Effector memory CD4-positive, alpha-beta T cell (primary cell): ENCODE measurements at regions not wholly inside any gene's neighbourhood (a gene's known extent, or its start where the extent isn't known, plus 50 kb on each side); places are given as distances from the start of the nearest gene placed in this dataset.

Experiments used
- DNase-seq, 3 donors: peaks; one replicate each; pipeline ENCODE4 v3.0.0-alpha.2; 2020
- H3K27ac ChIP-seq: 2 replicates; pipeline ENCODE4 v1.7.0; 2013; ENCODE audit warnings: mild to moderate bottlenecking, low read length, moderate library complexity; ENCODE audit not compliant: insufficient read depth, poor library complexity, severe bottlenecking
- H3K27me3 ChIP-seq: replicated peaks from 2 replicates; pipeline ENCODE4 v1.7.0; 2013; ENCODE audit warnings: mild to moderate bottlenecking, low read length; ENCODE audit not compliant: insufficient read depth, control insufficient read depth, poor library complexity, severe bottlenecking
- H3K36me3 ChIP-seq: 2 replicates; pipeline ENCODE4 v1.7.0; 2013; ENCODE audit warnings: mild to moderate bottlenecking, low read length, moderate library complexity; ENCODE audit not compliant: control insufficient read depth, insufficient read depth
- H3K4me1 ChIP-seq: 2 replicates; pipeline ENCODE4 v1.7.0; 2013; ENCODE audit warnings: low read length, mild to moderate bottlenecking; ENCODE audit not compliant: control insufficient read depth, insufficient read depth, poor library complexity, severe bottlenecking
- H3K4me3 ChIP-seq: 2 replicates; pipeline ENCODE4 v1.7.0; 2013; ENCODE audit warnings: low read length, low read depth, mild to moderate bottlenecking; ENCODE audit not compliant: insufficient read depth, poor library complexity, severe bottlenecking
- H3K9me3 ChIP-seq: 2 replicates; pipeline ENCODE4 v1.7.0; 2013; ENCODE audit warnings: mild to moderate bottlenecking, low read length, moderate library complexity; ENCODE audit not compliant: control insufficient read depth

- Histone ChIP-seq H3K4me1 (no peaks in the 10 kb centered on the region), H3K27ac (no peak overlapping the region), H3K9me3 (no peaks in the 10 kb centered on the region), H3K27me3 (no peaks in the 10 kb centered on the region), H3K36me3 (no peaks in the 10 kb centered on the region), H3K4me3 (no peak overlapping the region)
- no peak for DNase-seq
Observed at GRCh38 chr5:100479079-100479688, 56.0 kb upstream of the FAM174A start.

- Histone ChIP-seq H3K4me1 (no peaks in the 10 kb centered on the region), H3K4me3 (no peak overlapping the region), H3K36me3 (no peaks in the 10 kb centered on the region), H3K9me3 (no peaks in the 10 kb centered on the region), H3K27me3 (no peaks in the 10 kb centered on the region), H3K27ac (no peak overlapping the region)
- no peak for DNase-seq
Observed at GRCh38 chr5:100472091-100472490, 63.1 kb upstream of the FAM174A start.

- DNase-seq = no peak
- H3K36me3 ChIP-seq = no peaks in the 10 kb centered on the region
- H3K4me1 ChIP-seq = no peaks in the 10 kb centered on the region
- no peak overlapping the region for H3K27ac ChIP-seq
- H3K27me3 ChIP-seq = no peaks in the 10 kb centered on the region
- no peaks in the 10 kb centered on the region for H3K9me3 ChIP-seq
- no peak overlapping the region for H3K4me3 ChIP-seq
Observed at GRCh38 chr5:100469767-100470166, 65.4 kb upstream of the FAM174A start.

GRCh38 chr5:100464418-100464817 is 70.8 kb upstream of the FAM174A start:
- Histone ChIP-seq H3K4me1 (no peaks in the 10 kb centered on the region), H3K4me3 (no peak overlapping the region), H3K36me3 (no peaks in the 10 kb centered on the region), H3K9me3 (no peaks in the 10 kb centered on the region), H3K27me3 (no peaks in the 10 kb centered on the region), H3K27ac (no peak overlapping the region)
- no peak for DNase-seq

GRCh38 chr5:100456615-100457014 is 78.6 kb upstream of the FAM174A start:
- DNase-seq = no peak
- Histone ChIP-seq H3K4me1 (no peaks in the 10 kb centered on the region), H3K27me3 (peaks cover 3% of the 10 kb centered on the region), H3K27ac (no peak overlapping the region), H3K9me3 (no peaks in the 10 kb centered on the region), H3K4me3 (no peak overlapping the region), H3K36me3 (no peaks in the 10 kb centered on the region)

GRCh38 chr5:100452126-100452525 is 83.0 kb upstream of the FAM174A start:
- Histone ChIP-seq H3K9me3 (no peaks in the 10 kb centered on the region), H3K27ac (no peak overlapping the region), H3K36me3 (no peaks in the 10 kb centered on the region), H3K4me3 (no peak overlapping the region), H3K27me3 (peaks cover 3% of the 10 kb centered on the region), H3K4me1 (no peaks in the 10 kb centered on the region)
- no peak for DNase-seq

GRCh38 chr5:100448111-100448528 is 87.1 kb upstream of the FAM174A start:
- Histone ChIP-seq H3K27ac (no peak overlapping the region), H3K36me3 (no peaks in the 10 kb centered on the region), H3K27me3 (peaks cover under 1% of the 10 kb centered on the region), H3K9me3 (no peaks in the 10 kb centered on the region), H3K4me3 (no peak overlapping the region), H3K4me1 (no peaks in the 10 kb centered on the region)
- DNase-seq = no peak

- Histone ChIP-seq H3K9me3 (no peaks in the 10 kb centered on the region), H3K36me3 (no peaks in the 10 kb centered on the region), H3K4me3 (no peak overlapping the region), H3K4me1 (no peaks in the 10 kb centered on the region), H3K27ac (no peak overlapping the region), H3K27me3 (no peaks in the 10 kb centered on the region)
- DNase-seq = no peak
Observed at GRCh38 chr5:100446879-100447430, 88.2 kb upstream of the FAM174A start.

GRCh38 chr5:100444961-100445360 is 90.2 kb upstream of the FAM174A start:
- no peak for DNase-seq
- Histone ChIP-seq H3K9me3 (no peaks in the 10 kb centered on the region), H3K36me3 (no peaks in the 10 kb centered on the region), H3K27ac (no peak overlapping the region), H3K4me1 (no peaks in the 10 kb centered on the region), H3K4me3 (no peak overlapping the region), H3K27me3 (no peaks in the 10 kb centered on the region)

GRCh38 chr5:100434815-100435214 is 100.4 kb upstream of the FAM174A start:
- Histone ChIP-seq H3K27me3 (no peaks in the 10 kb centered on the region), H3K36me3 (no peaks in the 10 kb centered on the region), H3K4me1 (no peaks in the 10 kb centered on the region), H3K4me3 (no peak overlapping the region), H3K9me3 (no peaks in the 10 kb centered on the region), H3K27ac (no peak overlapping the region)
- no peak for DNase-seq
